Thyroid gland (tissue), 4 donors: ENCODE measurements at regions not wholly inside any gene's neighbourhood (a gene's known extent, or its start where the extent isn't known, plus 50 kb on each side); places are given as distances from the start of the nearest gene placed in this dataset.

Experiments used
- DNase-seq, 2 donors: peaks; one replicate each; pipeline ENCODE4 v3.0.0-alpha.2; 2019
- H3K27ac ChIP-seq, 3 donors: fragments of 200-600 bp; sonication (generic); 1 replicate in 2 of 3; 2 replicates in 1 of 3; pipeline ENCODE4 v1.5.1; 2016 to 2019; ENCODE audit warnings: mild to moderate bottlenecking in 1 of 3, moderate library complexity in 1 of 3
- H3K27me3 ChIP-seq: fragments of 200-600 bp; sonication (generic); one replicate; pipeline ENCODE4 v1.5.1; 2019
- H3K36me3 ChIP-seq, 2 donors: fragments of 200-600 bp; sonication (generic); one replicate each; pipeline ENCODE4 v1.5.1; 2016 to 2019
- H3K4me1 ChIP-seq, 2 donors: fragments of 200-600 bp; sonication (generic); one replicate each; pipeline ENCODE4 v1.5.1; 2017 to 2019
- H3K4me3 ChIP-seq, 3 donors: fragments of 200-600 bp; sonication (generic); replicated peaks in 1 of 3; 1 replicate in 2 of 3; 2 replicates in 1 of 3; pipeline ENCODE4 v1.5.1; 2016; ENCODE audit warnings: mild to moderate bottlenecking in 1 of 3
- H3K9me3 ChIP-seq: fragments of 200-600 bp; sonication (generic); one replicate; pipeline ENCODE4 v1.5.1; 2017
- CTCF ChIP-seq, 6 experiments: fragments of 200-600 bp in 3 of 6; fragments of 450-650 bp in 3 of 6; sonication (generic) in 3 of 6; IDR thresholded peaks; one replicate each; pipeline ENCODE4 v1.5.1; 2016 to 2019; ENCODE audit warnings: antibody characterized with exemption in 6 of 6, mild to moderate bottlenecking in 2 of 6, inconsistent platforms in 1 of 6, moderate library complexity in 1 of 6
- POLR2A ChIP-seq, 2 donors: fragments of 450-650 bp; IDR thresholded peaks; one replicate each; pipeline ENCODE4 v1.6.1; 2017; ENCODE audit warnings: antibody characterized with exemption in 2 of 2, mild to moderate bottlenecking in 2 of 2, moderate library complexity in 1 of 2
- WGBS, 2 donors: methylation state at CpG; one replicate each; pipeline ENCODE4 v1.1.5; 2017; 5-methylcytosine and 5-hydroxymethylcytosine counted together
- intact Hi-C: fragments of 100-400 bp; cut with DNase I; formaldehyde crosslinking; loops from one replicate; pipeline ENCODE4 v1.15.1; 2023

- 69 to 77% methylated on average over 3 of the region's 3 CpGs for WGBS, 2 donors
- H3K27ac ChIP-seq, result no peak overlapping the region
- TF ChIP-seq CTCF (IDR thresholded peaks at IDR 0.05) (no peak), POLR2A (IDR thresholded peaks at IDR 0.05) (no peak)
- intact Hi-C loops, result no loop called here
- no peaks in the 10 kb centered on the region for H3K36me3 ChIP-seq
- no peak for DNase-seq
- no peak overlapping the region for H3K4me3 ChIP-seq
- H3K4me1 ChIP-seq, result no peaks in the 10 kb centered on the region
- no peaks in the 10 kb centered on the region for H3K9me3 ChIP-seq
- H3K27me3 ChIP-seq, result no peaks in the 10 kb centered on the region
These were observed 647.9 kb upstream of the CAMK1G start for GRCh38 chr1:208935517-208936187.

DNA sequence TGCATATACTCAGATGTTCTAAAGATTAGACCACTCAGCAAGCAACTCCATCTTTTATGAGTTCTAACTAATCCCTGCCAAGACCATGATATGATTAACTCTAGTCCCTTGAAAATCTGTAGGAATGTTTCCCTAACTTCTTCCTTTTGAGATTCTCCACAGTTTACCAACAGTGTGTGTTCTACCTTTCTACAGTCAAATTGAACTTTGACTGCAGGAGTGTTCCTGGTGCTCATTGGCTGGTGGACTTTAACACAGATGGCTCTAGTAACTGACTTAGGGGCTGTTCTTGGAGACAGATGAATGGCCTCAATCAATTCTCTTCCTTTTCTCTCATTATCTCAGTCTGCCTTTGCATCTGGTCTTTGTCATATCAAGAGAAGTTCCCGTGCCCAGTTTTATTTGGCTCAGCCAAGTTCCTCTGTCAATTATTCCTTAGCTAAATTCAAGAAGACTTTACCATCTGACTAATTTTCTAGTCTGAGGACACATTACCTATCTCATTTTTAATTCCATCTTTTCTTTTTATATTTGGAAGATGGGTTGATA, 643.9 kb upstream of the CAMK1G start:
- H3K9me3 ChIP-seq, result no peaks in the 10 kb centered on the region
- DNase-seq, result no peak
- intact Hi-C loops, result no loop called here
- 64 to 81% methylated on average over 1 of the region's 1 CpG for WGBS, 2 donors
- H3K36me3 ChIP-seq, result no peaks in the 10 kb centered on the region
- no peak for TF ChIP-seq POLR2A (IDR thresholded peaks at IDR 0.05)
- TF ChIP-seq CTCF (IDR thresholded peaks at IDR 0.05), result no peak
- no peak overlapping the region for H3K4me3 ChIP-seq
- H3K27me3 ChIP-seq, result no peaks in the 10 kb centered on the region
- no peak overlapping the region for H3K27ac ChIP-seq
- no peaks in the 10 kb centered on the region for H3K4me1 ChIP-seq

DNA sequence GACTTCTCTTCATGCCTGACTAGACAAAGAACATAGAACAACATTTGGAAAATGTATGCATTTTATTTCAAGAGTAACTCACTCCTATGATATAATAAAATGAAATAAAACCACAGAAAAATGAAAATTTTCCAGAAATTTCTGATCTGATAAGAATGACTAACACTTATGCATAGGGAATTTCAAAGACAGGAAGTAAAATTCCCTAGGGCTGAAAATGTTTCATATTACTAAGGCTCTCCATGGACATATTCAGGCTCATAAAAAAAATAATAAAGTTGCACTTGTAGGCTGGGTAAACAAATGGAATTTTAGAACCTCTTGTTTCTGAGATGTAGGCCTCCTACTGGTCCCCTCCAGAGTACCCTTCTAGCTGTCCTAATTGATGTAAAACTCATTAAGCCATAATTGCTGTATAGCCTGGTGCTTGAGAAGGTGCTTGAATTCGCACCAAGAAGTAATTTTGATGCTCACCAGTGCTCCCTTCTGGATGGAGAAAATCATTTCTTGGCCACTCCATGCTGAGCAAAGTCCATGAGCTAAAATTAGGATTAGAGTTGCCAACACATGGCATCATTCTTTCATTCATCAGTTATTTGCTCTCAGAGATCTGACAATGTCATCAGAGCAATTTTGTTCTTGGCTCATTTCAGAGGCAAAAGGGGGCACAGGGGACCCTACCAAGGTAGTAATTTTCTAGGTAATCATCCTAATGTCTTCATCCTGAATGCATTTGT, 641.0 kb upstream of the CAMK1G start:
- 89 to 93% methylated on average over 1 of the region's 1 CpG for WGBS, 2 donors

GRCh38 chr1:208943291-208943690, 640.2 kb upstream of the CAMK1G start:
- H3K4me3 ChIP-seq, result no peak overlapping the region
- intact Hi-C loops, result no loop called here
- no peaks in the 10 kb centered on the region for H3K27me3 ChIP-seq
- no peak for DNase-seq
- 92 to 94% methylated on average over 5 of the region's 5 CpGs for WGBS, 2 donors
- H3K4me1 ChIP-seq, result no peaks in the 10 kb centered on the region
- TF ChIP-seq CTCF (IDR thresholded peaks at IDR 0.05) (no peak), POLR2A (IDR thresholded peaks at IDR 0.05) (no peak)
- H3K36me3 ChIP-seq, result no peaks in the 10 kb centered on the region
- no peaks in the 10 kb centered on the region for H3K9me3 ChIP-seq
- no peak overlapping the region for H3K27ac ChIP-seq

More for the DNA sequence above, 641.0 kb upstream of the CAMK1G start:
- Histone ChIP-seq H3K4me3 (no peak overlapping the region), H3K9me3 (no peaks in the 10 kb centered on the region), H3K4me1 (no peaks in the 10 kb centered on the region), H3K27ac (no peak overlapping the region), H3K36me3 (no peaks in the 10 kb centered on the region), H3K27me3 (no peaks in the 10 kb centered on the region)
- no peak for TF ChIP-seq POLR2A (IDR thresholded peaks at IDR 0.05)
- TF ChIP-seq CTCF (IDR thresholded peaks at IDR 0.05), result no peak
- intact Hi-C loops, result no loop called here
- no peak for DNase-seq

DNA sequence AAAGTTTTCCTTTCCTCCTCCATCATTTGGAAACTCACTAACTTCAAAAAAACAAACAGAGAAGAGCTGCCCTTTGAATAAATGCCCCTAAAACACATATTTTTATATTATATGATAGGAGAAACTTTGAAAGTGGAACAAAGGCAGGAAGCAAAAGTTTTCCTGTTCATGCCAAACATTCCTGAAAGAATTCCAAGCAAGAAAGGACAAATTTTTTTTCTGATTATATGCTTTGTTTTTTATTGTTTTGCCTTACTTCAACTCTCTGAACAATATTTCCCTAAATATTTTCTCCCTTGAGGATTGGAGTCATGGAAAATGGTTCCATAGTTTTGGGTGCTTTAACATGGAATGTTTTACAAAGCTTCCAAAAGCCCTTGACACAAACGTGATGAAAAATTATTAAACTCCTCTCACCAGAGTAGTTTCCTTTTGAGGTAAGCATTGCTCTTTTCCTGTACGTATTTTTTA, 638.5 kb upstream of the CAMK1G start:
- intact Hi-C loops, result no loop called here
- Histone ChIP-seq H3K4me1 (no peaks in the 10 kb centered on the region), H3K27ac (no peak overlapping the region), H3K4me3 (no peak overlapping the region), H3K27me3 (no peaks in the 10 kb centered on the region), H3K36me3 (no peaks in the 10 kb centered on the region), H3K9me3 (no peaks in the 10 kb centered on the region)
- no peak for DNase-seq
- TF ChIP-seq POLR2A (IDR thresholded peaks at IDR 0.05) (no peak), CTCF (IDR thresholded peaks at IDR 0.05) (no peak)
- WGBS, 2 donors, result 24 to 30% methylated on average over 2 of the region's 2 CpGs
